GM19467 (cell line): ENCODE measurements at regions not wholly inside any gene's neighbourhood (a gene's known extent, or its start where the extent isn't known, plus 50 kb on each side); places are given as distances from the start of the nearest gene placed in this dataset.
"Not testable (repeated sequence)": the region's sequence is repeated elsewhere in the genome, so short reads cannot be mapped to it uniquely, and the experiment has no call there.

Experiments
- ATAC-seq: cut with Tn5 transposase; IDR thresholded peaks from one replicate; pipeline ENCODE4 v1.9.1; 2021; ENCODE audit warnings: mild to moderate bottlenecking, moderate library complexity; ENCODE audit not compliant: unreplicated experiment

GRCh38 chr4:117893207-117893606 is 141.1 kb upstream of the NDST3 start:
- ATAC-seq, result no peak

GRCh38 chr4:117898496-117898895 is 135.8 kb upstream of the NDST3 start:
- no peak for ATAC-seq

- no peak for ATAC-seq
These were observed 133.5 kb upstream of the NDST3 start for GRCh38 chr4:117900832-117901231.

- ATAC-seq, result no peak
These were observed 126.6 kb upstream of the NDST3 start for GRCh38 chr4:117907646-117908045.

GRCh38 chr4:117908306-117909207 is 125.7 kb upstream of the NDST3 start:
- ATAC-seq, result no peak

GRCh38 chr4:117916728-117917127 is 117.6 kb upstream of the NDST3 start:
- no peak for ATAC-seq

GRCh38 chr4:117922311-117922710 is 112.0 kb upstream of the NDST3 start:
- not testable (repeated sequence) for ATAC-seq

GRCh38 chr4:117927823-117928222 is 106.5 kb upstream of the NDST3 start:
- not testable (repeated sequence) for ATAC-seq

- no peak for ATAC-seq
These were observed 92.7 kb upstream of the NDST3 start for GRCh38 chr4:117941611-117942010.

- no peak for ATAC-seq
These were observed 84.7 kb upstream of the NDST3 start for GRCh38 chr4:117949621-117950020.

- ATAC-seq, result no peak
These were observed 76.7 kb upstream of the NDST3 start for GRCh38 chr4:117957571-117957970.

GRCh38 chr4:117965622-117966021 is 68.7 kb upstream of the NDST3 start:
- ATAC-seq, result no peak

GRCh38 chr4:117968606-117969005 is 65.7 kb upstream of the NDST3 start:
- ATAC-seq, result no peak

- no peak for ATAC-seq
These were observed 62.9 kb upstream of the NDST3 start for GRCh38 chr4:117971403-117971802.

- no peak for ATAC-seq
These were observed 50.5 kb upstream of the NDST3 start for GRCh38 chr4:117983541-117984365.

- ATAC-seq, result no peak
These were observed 50.0 kb upstream of the NDST3 start for GRCh38 chr4:117984366-117984680.
